Endodermal cell (in vitro differentiated cells): ENCODE measurements at regions not wholly inside any gene's neighbourhood (a gene's known extent, or its start where the extent isn't known, plus 50 kb on each side); places are given as distances from the start of the nearest gene placed in this dataset.

Experiments
- DNase-seq: peaks from one replicate; pipeline ENCODE4 v3.0.0-alpha.2; 2017
- H3K27ac ChIP-seq: 2 replicates; pipeline ENCODE4 v1.5.1; 2013; ENCODE audit warnings: mild to moderate bottlenecking, low read depth, low read length, moderate library complexity
- H3K27me3 ChIP-seq: 2 replicates; pipeline ENCODE4 v1.6.1; 2013; ENCODE audit warnings: mild to moderate bottlenecking, low read length, moderate library complexity; ENCODE audit not compliant: insufficient read depth, control insufficient read depth, poor library complexity, severe bottlenecking
- H3K36me3 ChIP-seq: 2 replicates; pipeline ENCODE4 v1.7.0; 2013; ENCODE audit warnings: mild to moderate bottlenecking, low read length, moderate library complexity; ENCODE audit not compliant: control insufficient read depth, insufficient read depth
- H3K4me1 ChIP-seq: one replicate; pipeline ENCODE4 v1.7.0; 2013; ENCODE audit warnings: low read length; ENCODE audit not compliant: control insufficient read depth, insufficient read depth
- H3K4me3 ChIP-seq: 2 replicates; pipeline ENCODE4 v1.5.1; 2013; ENCODE audit warnings: mild to moderate bottlenecking, low read length, moderate library complexity
- H3K9ac ChIP-seq: 2 replicates; pipeline ENCODE4 v1.6.1; 2013; ENCODE audit warnings: mild to moderate bottlenecking, low read length, moderate library complexity; ENCODE audit not compliant: poor library complexity, severe bottlenecking; ENCODE audit errors: extremely low read depth
- H3K9me3 ChIP-seq: 2 replicates; pipeline ENCODE4 v1.6.1; 2013; ENCODE audit warnings: mild to moderate bottlenecking, low read length, moderate library complexity; ENCODE audit not compliant: control insufficient read depth
- H3K27ac Mint-ChIP-seq: 2 replicates; pipeline ENCODE4 v1.8.0; 2020; ENCODE audit warnings: mixed read lengths
- H3K27me3 Mint-ChIP-seq: 2 replicates; pipeline ENCODE4 v1.8.0; 2021; ENCODE audit warnings: mild to moderate bottlenecking, mixed read lengths; ENCODE audit not compliant: insufficient read depth
- H3K36me3 Mint-ChIP-seq: 2 replicates; pipeline ENCODE4 v1.8.0; 2020; ENCODE audit warnings: low read depth, mixed read lengths
- H3K4me1 Mint-ChIP-seq: 2 replicates; pipeline ENCODE4 v1.8.0; 2020; ENCODE audit warnings: mixed read lengths
- H3K4me3 Mint-ChIP-seq: 2 replicates; pipeline ENCODE4 v1.8.0; 2020; ENCODE audit warnings: mild to moderate bottlenecking, moderate library complexity, mixed read lengths
- H3K9me3 Mint-ChIP-seq: 2 replicates; pipeline ENCODE4 v1.8.0; 2020; ENCODE audit warnings: mild to moderate bottlenecking, mixed read lengths
- WGBS, 2 experiments: methylation state at CpG; one replicate each; pipeline versions ENCODE4 v1.1.5 to v1.1.7; 2013; ENCODE audit warnings: missing lambda C conversion rate in 2 of 2, mixed read lengths in 1 of 2; ENCODE audit not compliant: insufficient coverage in 1 of 2, insufficient read length in 1 of 2; 5-methylcytosine and 5-hydroxymethylcytosine counted together
- TF ChIP-seq, protein P1 (sequence below): fragments of 200-600 bp; sonication (generic); conservative IDR thresholded peaks from 2 replicates; pipeline ENCODE4 v1.5.0; 2021; ENCODE audit warnings: antibody characterized with exemption, mild to moderate bottlenecking

DNA sequence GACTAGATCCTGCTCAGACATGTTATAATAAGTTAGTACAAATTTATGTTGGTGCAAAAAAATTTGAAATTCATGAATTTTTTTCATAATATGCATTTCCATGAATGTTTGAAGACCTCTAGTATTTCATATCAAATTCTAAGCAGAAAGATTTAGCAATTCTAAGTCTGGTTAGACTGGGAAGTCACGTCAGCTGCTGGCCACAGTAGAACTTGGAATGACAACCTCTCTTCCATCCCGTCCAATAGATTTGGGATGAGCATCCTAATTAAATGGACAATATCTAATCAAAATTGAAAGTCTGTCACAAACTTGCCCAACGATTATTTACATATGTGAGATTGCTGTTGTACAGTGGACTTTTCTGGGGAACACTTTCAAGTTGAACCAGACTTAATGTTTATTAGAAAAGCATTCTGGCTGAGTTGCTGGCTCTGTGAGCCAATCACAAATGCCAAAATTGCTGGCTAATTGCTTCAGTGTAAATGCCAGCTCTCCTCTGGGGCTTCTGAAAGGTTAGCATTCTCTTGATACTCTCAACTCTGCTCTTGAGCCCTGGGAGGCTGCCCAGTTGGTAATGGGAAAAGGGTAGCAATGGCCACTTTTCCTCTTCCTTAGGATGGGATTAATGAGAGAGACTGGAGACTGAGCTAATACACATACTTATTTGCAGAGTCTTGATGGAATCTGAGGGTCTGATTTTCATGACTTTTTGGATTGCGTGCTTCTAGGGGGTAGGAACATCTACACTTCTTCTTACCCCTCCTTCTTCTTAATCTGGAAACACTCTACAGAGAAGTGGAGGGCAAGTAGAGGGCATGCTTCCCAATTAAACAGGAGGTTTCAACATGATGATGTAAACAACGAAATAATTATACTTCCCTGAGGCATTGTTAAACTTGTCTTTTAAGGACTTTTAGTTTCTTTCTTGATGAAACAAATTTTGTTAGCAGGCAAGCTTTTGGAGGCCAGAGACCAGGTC is 253.5 kb downstream of the BAMBI start:
- peaks cover 4% of the 10 kb centered on the region for H3K27me3 Mint-ChIP-seq
- no peak overlapping the region for H3K27ac Mint-ChIP-seq
- Histone ChIP-seq H3K9me3 (peaks cover 22% of the 10 kb centered on the region), H3K27ac (no peak overlapping the region), H3K27me3 (no peaks in the 10 kb centered on the region), H3K9ac (no peak overlapping the region), H3K36me3 (no peaks in the 10 kb centered on the region), H3K4me1 (no peaks in the 10 kb centered on the region), H3K4me3 (peak overlapping the region; percentile 2)
- TF ChIP-seq, protein P1, sequence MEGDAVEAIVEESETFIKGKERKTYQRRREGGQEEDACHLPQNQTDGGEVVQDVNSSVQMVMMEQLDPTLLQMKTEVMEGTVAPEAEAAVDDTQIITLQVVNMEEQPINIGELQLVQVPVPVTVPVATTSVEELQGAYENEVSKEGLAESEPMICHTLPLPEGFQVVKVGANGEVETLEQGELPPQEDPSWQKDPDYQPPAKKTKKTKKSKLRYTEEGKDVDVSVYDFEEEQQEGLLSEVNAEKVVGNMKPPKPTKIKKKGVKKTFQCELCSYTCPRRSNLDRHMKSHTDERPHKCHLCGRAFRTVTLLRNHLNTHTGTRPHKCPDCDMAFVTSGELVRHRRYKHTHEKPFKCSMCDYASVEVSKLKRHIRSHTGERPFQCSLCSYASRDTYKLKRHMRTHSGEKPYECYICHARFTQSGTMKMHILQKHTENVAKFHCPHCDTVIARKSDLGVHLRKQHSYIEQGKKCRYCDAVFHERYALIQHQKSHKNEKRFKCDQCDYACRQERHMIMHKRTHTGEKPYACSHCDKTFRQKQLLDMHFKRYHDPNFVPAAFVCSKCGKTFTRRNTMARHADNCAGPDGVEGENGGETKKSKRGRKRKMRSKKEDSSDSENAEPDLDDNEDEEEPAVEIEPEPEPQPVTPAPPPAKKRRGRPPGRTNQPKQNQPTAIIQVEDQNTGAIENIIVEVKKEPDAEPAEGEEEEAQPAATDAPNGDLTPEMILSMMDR = no peak
- H3K9me3 Mint-ChIP-seq = peaks cover 40% of the 10 kb centered on the region
- H3K36me3 Mint-ChIP-seq = peaks cover 8% of the 10 kb centered on the region
- H3K4me1 Mint-ChIP-seq = peaks cover 5% of the 10 kb centered on the region
- DNase-seq = no peak
- H3K4me3 Mint-ChIP-seq = no peak overlapping the region
- WGBS, 2 experiments = 84 to 89% methylated on average over 3 to 5 of the region's 5 CpGs

DNA sequence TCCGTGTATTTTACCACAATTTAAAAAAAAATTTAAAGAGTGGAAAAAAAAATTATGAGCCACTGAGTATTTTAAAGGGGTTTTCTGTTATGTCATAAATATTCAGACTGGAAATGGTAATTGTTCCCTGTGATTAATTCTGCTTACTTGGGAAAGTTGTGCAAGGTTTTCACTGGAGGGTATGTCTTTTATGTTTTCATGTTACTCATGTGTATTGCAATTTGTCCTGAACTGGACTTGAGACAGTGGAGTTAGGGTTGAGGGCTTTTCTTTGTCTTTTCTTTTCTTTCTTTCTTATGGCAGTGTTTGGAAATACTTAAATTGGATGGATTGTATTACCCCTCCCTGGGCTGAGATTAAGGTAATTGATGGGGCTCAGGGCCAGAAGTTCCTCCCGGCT is 257.7 kb downstream of the BAMBI start:
- H3K36me3 ChIP-seq = no peaks in the 10 kb centered on the region
- TF ChIP-seq, protein P1 = no peak
- no peaks in the 10 kb centered on the region for H3K4me1 ChIP-seq
- H3K27me3 ChIP-seq = no peaks in the 10 kb centered on the region
- Mint-ChIP-seq H3K36me3 (peaks cover 8% of the 10 kb centered on the region), H3K27ac (no peak overlapping the region), H3K4me1 (peaks cover 16% of the 10 kb centered on the region), H3K9me3 (peaks cover 36% of the 10 kb centered on the region), H3K4me3 (no peak overlapping the region), H3K27me3 (peaks cover 4% of the 10 kb centered on the region)
- H3K27ac ChIP-seq = no peak overlapping the region
- 100% methylated on average over 2 of the region's 2 CpGs for WGBS, 2 experiments
- no peak overlapping the region for H3K4me3 ChIP-seq
- H3K9ac ChIP-seq = no peak overlapping the region
- DNase-seq = no peak
- peaks cover 22% of the 10 kb centered on the region for H3K9me3 ChIP-seq

DNA sequence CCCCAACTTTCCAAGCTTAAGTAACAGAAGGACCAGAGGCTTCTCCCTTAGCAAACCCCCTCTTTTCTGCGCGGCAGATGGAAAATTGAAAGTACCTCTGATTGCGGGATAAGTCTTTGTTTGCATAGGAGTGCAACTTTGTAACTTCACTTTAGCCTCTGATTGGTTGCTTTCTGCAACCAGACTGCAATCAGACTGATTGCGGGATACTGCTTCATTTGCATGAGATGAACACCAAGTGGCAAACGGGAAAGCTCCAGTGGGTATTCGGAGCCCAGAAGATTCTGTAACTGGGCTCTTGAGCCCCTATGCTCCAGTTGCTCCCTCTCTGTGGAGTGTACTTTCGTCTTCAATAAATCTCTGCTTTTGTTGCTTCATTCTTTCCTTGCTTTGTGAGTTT is 260.6 kb downstream of the BAMBI start:
- H3K36me3 Mint-ChIP-seq = peaks cover 8% of the 10 kb centered on the region
- Histone ChIP-seq H3K4me3 (no peak overlapping the region), H3K9ac (no peak overlapping the region), H3K36me3 (no peaks in the 10 kb centered on the region), H3K27me3 (no peaks in the 10 kb centered on the region), H3K27ac (no peak overlapping the region), H3K9me3 (peaks cover 11% of the 10 kb centered on the region), H3K4me1 (no peaks in the 10 kb centered on the region)
- H3K27ac Mint-ChIP-seq = no peak overlapping the region
- 93 to 95% methylated on average over 7 of the region's 7 CpGs for WGBS, 2 experiments
- no peak overlapping the region for H3K4me3 Mint-ChIP-seq
- peaks cover 4% of the 10 kb centered on the region for H3K27me3 Mint-ChIP-seq
- H3K4me1 Mint-ChIP-seq = peaks cover 25% of the 10 kb centered on the region
- no peak for DNase-seq
- H3K9me3 Mint-ChIP-seq = peaks cover 24% of the 10 kb centered on the region
- TF ChIP-seq, protein P1 = no peak
